ENCODE measurements at regions not wholly inside any gene's neighbourhood (a gene's known extent, or its start where the extent isn't known, plus 50 kb on each side); places are given as distances from the start of the nearest gene placed in this dataset.

DNA sequence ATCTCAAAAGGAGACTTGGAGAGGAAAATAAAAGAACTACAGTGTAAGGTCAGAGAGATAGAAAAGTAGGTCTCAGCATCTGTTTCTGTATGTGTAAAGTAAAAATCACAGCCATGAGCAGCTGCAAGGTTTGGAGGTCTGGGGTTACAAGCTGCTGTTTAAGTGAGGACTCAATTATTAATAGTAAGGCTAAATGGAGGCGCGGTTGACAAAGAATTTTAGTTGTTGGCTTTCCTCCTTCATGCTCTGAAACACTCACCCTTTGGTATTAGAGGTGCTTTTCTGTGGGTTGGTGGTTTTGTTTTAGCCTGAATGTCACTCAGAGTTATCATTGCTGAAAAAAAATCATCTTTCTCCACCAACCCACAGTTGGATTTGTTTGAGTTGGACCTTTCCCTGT lies 59.8 kb upstream of the HAO2 start:
- DNase-seq: no peak

DNA sequence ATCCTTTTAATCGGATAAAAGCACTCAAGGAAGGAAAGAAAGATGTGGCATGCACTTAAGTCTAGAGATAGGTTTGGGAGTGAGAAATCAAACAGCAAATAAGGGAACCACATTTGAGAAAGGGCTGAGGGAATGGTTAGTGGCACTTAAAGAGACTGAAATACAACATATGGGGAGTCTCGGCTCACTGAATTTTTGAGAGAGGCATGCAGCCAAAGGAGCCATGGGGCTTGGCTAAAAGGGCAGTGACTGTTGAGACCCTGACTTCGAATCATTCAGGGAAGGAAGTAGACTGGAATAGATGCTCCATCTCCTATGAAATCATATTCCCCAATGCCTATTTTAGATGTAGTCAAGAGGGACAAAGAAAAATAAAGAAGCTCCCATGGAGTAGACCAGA lies 58.3 kb upstream of the HAO2 start:
- no peak for DNase-seq

DNA sequence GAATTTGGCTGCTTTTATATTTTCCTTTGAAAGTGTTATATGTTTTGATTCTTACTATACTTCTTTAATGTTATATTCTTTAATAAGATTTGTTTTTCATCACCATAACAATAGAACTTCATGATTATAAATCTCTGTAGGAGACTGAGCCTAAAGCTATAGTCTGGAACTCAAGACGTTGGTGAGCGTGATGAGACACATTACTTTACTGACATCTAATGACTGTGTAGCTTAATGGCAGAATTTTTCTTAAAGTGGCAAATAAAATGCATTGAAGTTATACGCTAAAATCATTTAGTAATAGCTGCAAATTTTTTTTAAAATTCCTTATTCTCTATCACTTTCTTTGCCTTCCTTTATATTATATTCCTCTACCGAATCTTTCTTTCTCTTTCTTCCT lies 56.1 kb upstream of the HAO2 start:
- no peak for DNase-seq

DNA sequence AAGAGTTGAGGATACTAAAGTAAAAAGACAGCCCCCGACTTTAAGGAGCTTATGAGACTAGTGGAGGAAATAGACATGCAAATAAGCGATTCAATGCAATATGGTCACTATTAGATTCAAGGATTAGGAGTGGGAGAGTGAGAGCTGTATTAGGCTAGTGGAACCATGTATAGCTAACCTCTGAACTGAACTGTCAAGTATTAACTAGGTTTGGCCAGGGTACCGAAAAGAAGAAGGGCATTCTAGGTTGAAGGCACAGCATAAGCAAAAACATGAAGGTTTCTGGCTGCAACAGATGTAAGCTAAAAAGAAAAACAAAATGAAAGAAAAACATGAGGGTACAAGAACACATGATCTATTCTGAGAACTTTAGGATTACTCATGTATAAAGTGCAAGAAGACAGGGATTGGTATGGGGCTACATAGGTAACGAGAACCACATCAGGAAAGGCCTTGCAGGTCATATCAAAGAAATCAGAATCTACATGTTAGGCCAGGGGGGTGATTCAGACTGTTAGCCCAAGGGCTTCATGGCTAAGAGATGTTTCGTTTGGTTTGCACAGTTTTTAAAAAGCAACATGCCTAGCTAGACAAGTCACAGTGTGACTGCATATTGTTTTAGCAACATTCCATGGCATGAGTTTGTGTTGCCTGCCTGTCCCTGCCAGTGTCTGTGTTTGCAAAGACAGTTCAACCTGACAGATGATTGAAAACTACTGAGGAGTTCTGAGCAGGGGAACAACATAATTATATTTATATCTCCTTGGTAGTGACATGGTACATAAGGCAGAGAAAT lies 54.4 kb upstream of the HAO2 start:
- DNase-seq: no peak

DNA sequence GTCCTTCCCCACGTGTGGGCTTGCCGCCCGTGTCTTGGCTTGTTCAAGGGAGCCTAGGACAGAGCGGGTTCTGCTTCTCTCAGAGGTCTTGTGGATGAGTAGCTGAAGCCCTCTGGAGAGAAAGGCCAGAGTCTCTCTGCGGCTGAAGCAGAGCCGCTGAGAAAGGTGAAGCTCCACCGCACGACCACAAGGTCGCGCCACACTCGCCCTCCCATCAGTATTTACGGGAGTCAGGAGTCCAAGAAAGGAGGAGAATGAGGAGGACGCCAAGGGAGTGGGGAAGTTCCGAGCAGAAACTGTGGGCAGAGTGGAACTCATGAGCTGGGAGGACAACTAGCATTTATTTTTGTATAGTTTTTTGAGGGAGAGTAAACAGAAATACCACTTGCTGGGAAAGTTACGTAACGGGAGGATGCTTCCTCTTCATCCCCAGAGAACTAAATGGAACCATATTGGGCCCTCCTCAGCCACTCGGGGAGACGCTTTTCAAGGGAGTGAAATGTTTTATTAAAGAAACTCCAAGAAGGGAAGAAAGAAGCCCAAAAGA lies 51.6 kb upstream of the HAO2 start:
- no peak for DNase-seq

DNA sequence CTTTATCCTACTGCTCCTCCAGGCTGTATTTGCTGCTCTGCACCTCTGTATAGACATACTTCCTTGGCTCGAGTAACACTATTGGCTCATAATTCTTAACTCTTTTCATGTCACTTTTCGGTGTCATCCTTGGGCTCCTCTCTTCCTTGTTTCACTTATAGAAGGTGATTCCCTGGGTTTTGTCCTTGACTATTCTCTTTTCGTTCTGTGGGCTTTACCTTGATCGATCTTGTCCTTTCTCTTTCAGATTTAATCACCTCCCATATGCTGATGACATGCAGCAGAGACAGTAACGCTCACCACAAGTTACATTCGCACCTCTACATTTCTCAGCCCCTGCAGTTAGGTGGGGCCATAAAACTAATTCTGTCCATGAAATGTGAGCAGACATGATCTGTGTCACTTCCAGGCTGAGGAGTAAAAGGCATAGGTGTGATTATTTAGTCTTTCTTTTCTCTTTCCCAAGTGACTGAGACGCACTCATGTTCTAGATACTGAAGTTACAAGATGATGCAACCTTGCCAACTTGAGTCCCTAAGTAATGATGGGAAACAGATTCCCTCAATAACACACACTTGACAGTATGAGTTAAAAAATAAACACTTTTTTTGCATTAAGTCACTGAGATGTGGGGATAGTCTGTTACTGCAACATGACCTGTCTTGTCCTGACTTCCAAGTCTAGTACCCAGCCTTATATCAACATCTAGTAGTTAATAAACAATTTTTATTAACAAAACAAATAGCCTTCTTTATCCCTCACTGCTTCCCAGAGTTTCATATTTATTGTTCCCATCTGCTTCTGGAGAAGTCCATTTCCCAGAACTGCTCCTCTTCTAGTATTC lies 49.9 kb upstream of the HAO2 start:
- DNase-seq: no peak

All from stimulated activated CD4-positive, alpha-beta T cell treated with anti-CD3 and anti-CD28 coated beads, Interleukin-4, amount 100 ng/mL, for 24 hours (primary cell).